Type B pancreatic cell (in vitro differentiated cells): ENCODE measurements at regions not wholly inside any gene's neighbourhood (a gene's known extent, or its start where the extent isn't known, plus 50 kb on each side); places are given as distances from the start of the nearest gene placed in this dataset.

Source experiments
- DNase-seq: peaks from one replicate; pipeline ENCODE4 v3.0.0; 2021; ENCODE audit warnings: mixed read lengths; ENCODE audit not compliant: unreplicated experiment; ENCODE audit errors: extremely low spot score
- H3K27ac Mint-ChIP-seq: 2 replicates; pipeline ENCODE4 v1.8.0; 2021; ENCODE audit warnings: mild to moderate bottlenecking, mixed read lengths
- H3K27me3 Mint-ChIP-seq: 2 replicates; pipeline ENCODE4 v1.8.0; 2021; ENCODE audit warnings: mixed read lengths
- H3K36me3 Mint-ChIP-seq: 2 replicates; pipeline ENCODE4 v1.8.0; 2021; ENCODE audit warnings: mixed read lengths
- H3K4me1 Mint-ChIP-seq: one replicate; pipeline ENCODE4 v1.8.0; 2021; ENCODE audit warnings: mixed read lengths; ENCODE audit not compliant: unreplicated experiment
- H3K4me3 Mint-ChIP-seq: 2 replicates; pipeline ENCODE4 v1.8.0; 2021; ENCODE audit warnings: mild to moderate bottlenecking, mixed read lengths
- H3K9me3 Mint-ChIP-seq: 2 replicates; pipeline ENCODE4 v1.8.0; 2021; ENCODE audit warnings: mixed read lengths
- TF ChIP-seq, protein P1 (sequence below): fragments of 200-600 bp; sonication (generic); conservative IDR thresholded peaks from 2 replicates; pipeline ENCODE4 v1.5.0; 2021; ENCODE audit warnings: antibody characterized with exemption, mild to moderate bottlenecking

DNA sequence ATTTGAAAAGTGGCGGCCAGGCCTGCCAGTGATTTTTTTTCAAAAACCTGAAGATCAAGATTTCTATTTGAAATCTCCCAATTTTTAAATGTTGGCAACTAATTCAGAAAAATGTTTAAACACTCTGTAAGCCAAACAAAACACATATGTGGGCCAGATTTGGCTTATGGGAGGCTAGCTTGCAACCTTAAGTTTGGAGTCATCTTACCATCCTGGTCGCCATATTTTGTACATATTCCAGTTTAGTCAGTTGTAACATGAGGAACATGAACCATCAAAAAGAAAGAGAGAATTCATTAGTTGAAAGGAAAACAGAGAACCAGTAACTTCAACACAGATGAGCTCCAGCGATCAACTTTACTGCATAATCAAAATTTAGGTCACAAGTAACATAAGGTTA is 115.4 kb downstream of the TMEM26 start:
- TF ChIP-seq, protein P1, sequence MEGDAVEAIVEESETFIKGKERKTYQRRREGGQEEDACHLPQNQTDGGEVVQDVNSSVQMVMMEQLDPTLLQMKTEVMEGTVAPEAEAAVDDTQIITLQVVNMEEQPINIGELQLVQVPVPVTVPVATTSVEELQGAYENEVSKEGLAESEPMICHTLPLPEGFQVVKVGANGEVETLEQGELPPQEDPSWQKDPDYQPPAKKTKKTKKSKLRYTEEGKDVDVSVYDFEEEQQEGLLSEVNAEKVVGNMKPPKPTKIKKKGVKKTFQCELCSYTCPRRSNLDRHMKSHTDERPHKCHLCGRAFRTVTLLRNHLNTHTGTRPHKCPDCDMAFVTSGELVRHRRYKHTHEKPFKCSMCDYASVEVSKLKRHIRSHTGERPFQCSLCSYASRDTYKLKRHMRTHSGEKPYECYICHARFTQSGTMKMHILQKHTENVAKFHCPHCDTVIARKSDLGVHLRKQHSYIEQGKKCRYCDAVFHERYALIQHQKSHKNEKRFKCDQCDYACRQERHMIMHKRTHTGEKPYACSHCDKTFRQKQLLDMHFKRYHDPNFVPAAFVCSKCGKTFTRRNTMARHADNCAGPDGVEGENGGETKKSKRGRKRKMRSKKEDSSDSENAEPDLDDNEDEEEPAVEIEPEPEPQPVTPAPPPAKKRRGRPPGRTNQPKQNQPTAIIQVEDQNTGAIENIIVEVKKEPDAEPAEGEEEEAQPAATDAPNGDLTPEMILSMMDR: no peak
- no peaks in the 10 kb centered on the region for H3K36me3 Mint-ChIP-seq
- peaks cover 2% of the 10 kb centered on the region for H3K27me3 Mint-ChIP-seq
- peaks cover 5% of the 10 kb centered on the region for H3K9me3 Mint-ChIP-seq
- no peak for DNase-seq
- H3K4me3 Mint-ChIP-seq: no peak overlapping the region
- no peak overlapping the region for H3K27ac Mint-ChIP-seq
- peaks cover 8% of the 10 kb centered on the region for H3K4me1 Mint-ChIP-seq

DNA sequence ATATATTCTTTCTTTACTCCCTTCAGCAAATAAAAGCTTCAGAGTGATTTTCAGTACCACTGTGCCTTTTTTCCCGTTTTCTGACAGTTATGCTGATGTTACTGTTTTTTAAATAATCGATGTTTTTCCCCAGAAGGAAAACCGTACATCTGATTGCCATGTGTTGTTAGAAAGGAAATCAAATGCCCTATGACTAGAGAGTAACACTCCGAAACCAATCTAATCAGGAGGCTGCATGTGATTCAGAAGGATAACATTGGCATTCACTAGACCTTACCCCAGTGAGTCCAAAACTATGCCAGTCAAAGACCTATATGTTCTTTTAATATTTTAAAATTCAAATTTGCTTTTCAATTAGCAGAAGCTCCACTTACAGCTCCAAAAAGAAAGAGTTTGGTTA is 116.3 kb downstream of the TMEM26 start:
- H3K36me3 Mint-ChIP-seq: no peaks in the 10 kb centered on the region
- no peak overlapping the region for H3K27ac Mint-ChIP-seq
- DNase-seq: no peak
- H3K4me3 Mint-ChIP-seq: no peak overlapping the region
- peaks cover 5% of the 10 kb centered on the region for H3K9me3 Mint-ChIP-seq
- no peaks in the 10 kb centered on the region for H3K27me3 Mint-ChIP-seq
- TF ChIP-seq, protein P1: no peak
- peaks cover 4% of the 10 kb centered on the region for H3K4me1 Mint-ChIP-seq

GRCh38 chr10:61335359-61335758 is 117.8 kb downstream of the TMEM26 start:
- no peaks in the 10 kb centered on the region for H3K27me3 Mint-ChIP-seq
- peaks cover 4% of the 10 kb centered on the region for H3K4me1 Mint-ChIP-seq
- peaks cover 5% of the 10 kb centered on the region for H3K9me3 Mint-ChIP-seq
- no peak overlapping the region for H3K4me3 Mint-ChIP-seq
- no peak for DNase-seq
- TF ChIP-seq, protein P1: no peak
- H3K36me3 Mint-ChIP-seq: no peaks in the 10 kb centered on the region
- H3K27ac Mint-ChIP-seq: no peak overlapping the region

GRCh38 chr10:61332581-61332980 is 120.6 kb downstream of the TMEM26 start:
- H3K4me3 Mint-ChIP-seq: no peak overlapping the region
- no peak overlapping the region for H3K27ac Mint-ChIP-seq
- TF ChIP-seq, protein P1: no peak
- H3K4me1 Mint-ChIP-seq: no peaks in the 10 kb centered on the region
- no peak for DNase-seq
- H3K36me3 Mint-ChIP-seq: no peaks in the 10 kb centered on the region
- no peaks in the 10 kb centered on the region for H3K27me3 Mint-ChIP-seq
- H3K9me3 Mint-ChIP-seq: peaks cover 5% of the 10 kb centered on the region

GRCh38 chr10:61330669-61331068 is 122.5 kb downstream of the TMEM26 start:
- TF ChIP-seq, protein P1: no peak
- Mint-ChIP-seq H3K27ac (no peak overlapping the region), H3K4me3 (no peak overlapping the region), H3K36me3 (no peaks in the 10 kb centered on the region), H3K9me3 (no peaks in the 10 kb centered on the region), H3K4me1 (no peaks in the 10 kb centered on the region), H3K27me3 (no peaks in the 10 kb centered on the region)
- no peak for DNase-seq

DNA sequence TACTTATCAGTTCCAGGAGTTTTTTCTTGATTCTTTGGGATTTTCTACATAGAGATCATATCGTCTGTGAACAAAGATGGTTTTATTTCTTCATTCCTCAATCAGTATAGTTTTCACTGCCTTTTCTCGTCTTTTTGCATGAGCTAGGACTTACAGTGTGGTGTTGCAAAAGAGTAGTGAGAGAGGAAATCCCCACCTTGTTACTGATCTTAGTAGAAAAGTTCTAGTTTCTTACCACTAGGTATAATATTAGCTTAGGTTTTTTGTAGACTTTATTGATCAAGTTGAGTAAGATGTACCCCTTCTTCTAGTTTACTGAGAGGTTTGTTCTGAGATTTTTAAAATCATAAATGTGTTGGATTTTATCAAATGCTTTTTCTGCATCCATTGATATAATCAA is 123.3 kb downstream of the TMEM26 start:
- no peak overlapping the region for H3K27ac Mint-ChIP-seq
- no peaks in the 10 kb centered on the region for H3K9me3 Mint-ChIP-seq
- no peaks in the 10 kb centered on the region for H3K27me3 Mint-ChIP-seq
- DNase-seq: no peak
- peaks cover 5% of the 10 kb centered on the region for H3K4me1 Mint-ChIP-seq
- H3K36me3 Mint-ChIP-seq: no peaks in the 10 kb centered on the region
- TF ChIP-seq, protein P1: no peak
- no peak overlapping the region for H3K4me3 Mint-ChIP-seq
